NB4 (cell line): ENCODE measurements at regions not wholly inside any gene's neighbourhood (a gene's known extent, or its start where the extent isn't known, plus 50 kb on each side); places are given as distances from the start of the nearest gene placed in this dataset.

Experiments
- DNase-seq: peaks from one replicate; pipeline ENCODE4 v3.0.0; 2010; ENCODE audit warnings: low read depth
- H3K4me3 ChIP-seq: one replicate; pipeline ENCODE4 v1.5.1; 2011; ENCODE audit warnings: mild to moderate bottlenecking, low read depth, low read length, moderate library complexity
- MYC ChIP-seq: IDR thresholded peaks from 2 replicates; pipeline ENCODE4 v1.6.1; 2011; ENCODE audit warnings: low read depth, low read length
- POLR2A ChIP-seq: IDR thresholded peaks from 2 replicates; pipeline ENCODE4 v1.6.1; 2011; ENCODE audit warnings: mild to moderate bottlenecking; ENCODE audit not compliant: insufficient read length; ENCODE audit errors: extremely low read depth
- TF ChIP-seq, protein P1 (sequence below): IDR thresholded peaks from one replicate; pipeline ENCODE4 v1.5.1; 2012; ENCODE audit warnings: low read depth, low read length
- TF ChIP-seq, protein P2 (sequence below): IDR thresholded peaks from 2 replicates; pipeline ENCODE4 v1.6.1; 2011; ENCODE audit warnings: low read depth, low read length

DNA sequence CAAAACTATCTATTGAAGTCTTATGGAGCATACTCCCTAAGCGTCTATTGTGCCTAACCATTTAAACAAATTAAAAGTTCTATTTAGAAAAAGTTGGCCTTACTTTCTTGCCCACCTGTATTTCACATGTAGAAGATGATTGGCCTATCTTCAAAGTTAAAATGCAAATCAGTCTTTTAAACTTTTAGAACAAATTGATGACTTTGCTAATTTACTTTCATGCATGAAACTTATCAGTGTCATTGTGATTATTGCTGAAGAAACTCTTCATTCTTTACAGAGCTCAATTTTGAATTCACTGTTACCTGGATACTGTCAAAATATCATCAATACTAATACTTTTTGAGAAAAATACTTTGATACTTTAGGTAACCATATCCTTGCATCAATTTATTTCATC lies 216.1 kb downstream of the COX7C start:
- TF ChIP-seq, protein P1, sequence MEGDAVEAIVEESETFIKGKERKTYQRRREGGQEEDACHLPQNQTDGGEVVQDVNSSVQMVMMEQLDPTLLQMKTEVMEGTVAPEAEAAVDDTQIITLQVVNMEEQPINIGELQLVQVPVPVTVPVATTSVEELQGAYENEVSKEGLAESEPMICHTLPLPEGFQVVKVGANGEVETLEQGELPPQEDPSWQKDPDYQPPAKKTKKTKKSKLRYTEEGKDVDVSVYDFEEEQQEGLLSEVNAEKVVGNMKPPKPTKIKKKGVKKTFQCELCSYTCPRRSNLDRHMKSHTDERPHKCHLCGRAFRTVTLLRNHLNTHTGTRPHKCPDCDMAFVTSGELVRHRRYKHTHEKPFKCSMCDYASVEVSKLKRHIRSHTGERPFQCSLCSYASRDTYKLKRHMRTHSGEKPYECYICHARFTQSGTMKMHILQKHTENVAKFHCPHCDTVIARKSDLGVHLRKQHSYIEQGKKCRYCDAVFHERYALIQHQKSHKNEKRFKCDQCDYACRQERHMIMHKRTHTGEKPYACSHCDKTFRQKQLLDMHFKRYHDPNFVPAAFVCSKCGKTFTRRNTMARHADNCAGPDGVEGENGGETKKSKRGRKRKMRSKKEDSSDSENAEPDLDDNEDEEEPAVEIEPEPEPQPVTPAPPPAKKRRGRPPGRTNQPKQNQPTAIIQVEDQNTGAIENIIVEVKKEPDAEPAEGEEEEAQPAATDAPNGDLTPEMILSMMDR, result no peak
- TF ChIP-seq, protein P2, sequence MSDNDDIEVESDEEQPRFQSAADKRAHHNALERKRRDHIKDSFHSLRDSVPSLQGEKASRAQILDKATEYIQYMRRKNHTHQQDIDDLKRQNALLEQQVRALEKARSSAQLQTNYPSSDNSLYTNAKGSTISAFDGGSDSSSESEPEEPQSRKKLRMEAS, result no peak
- TF ChIP-seq MYC (no peak), POLR2A (no peak)
- DNase-seq, result no peak
- H3K4me3 ChIP-seq, result no peak overlapping the region

DNA sequence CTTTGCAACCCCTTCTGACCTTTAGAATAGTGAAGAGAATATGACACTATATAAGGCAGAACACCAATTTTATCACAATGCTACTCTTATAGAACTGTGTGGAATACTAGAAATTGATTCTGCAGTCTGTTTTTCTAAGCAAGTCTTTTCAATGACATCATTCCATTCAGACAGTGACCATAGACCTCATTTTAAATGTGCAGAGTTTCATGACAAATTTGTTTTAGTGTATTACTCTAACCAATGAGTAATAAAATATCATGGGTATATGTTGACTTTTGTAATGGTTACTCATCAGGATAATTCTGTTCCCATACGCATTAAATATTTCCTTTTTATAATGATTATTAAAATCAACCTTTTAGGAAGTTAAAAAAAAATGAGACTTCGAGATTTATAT lies 219.9 kb downstream of the COX7C start:
- no peak overlapping the region for H3K4me3 ChIP-seq
- TF ChIP-seq MYC (no peak), POLR2A (no peak)
- TF ChIP-seq, protein P2, result no peak
- TF ChIP-seq, protein P1, result no peak
- DNase-seq, result no peak

DNA sequence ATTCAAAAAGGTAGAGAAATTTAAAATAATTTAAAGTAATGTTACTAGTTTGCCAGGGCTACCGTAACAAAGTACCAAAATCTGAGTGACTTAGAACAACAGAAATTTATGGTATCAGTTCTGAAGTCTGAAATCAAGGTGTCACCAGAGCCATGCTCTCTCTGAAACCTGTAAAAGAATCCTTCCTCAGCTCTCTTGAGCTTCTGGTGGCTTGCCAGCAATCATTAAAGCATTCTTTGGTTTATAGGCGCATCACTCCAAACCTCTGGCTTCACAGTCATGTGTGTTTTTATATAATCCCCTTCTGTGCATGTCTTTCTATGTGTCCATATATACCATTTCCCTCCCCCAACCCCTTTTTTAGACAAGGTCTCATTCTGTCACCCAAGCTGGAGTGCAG lies 220.3 kb downstream of the COX7C start:
- H3K4me3 ChIP-seq, result no peak overlapping the region
- no peak for TF ChIP-seq POLR2A
- TF ChIP-seq, protein P2, result no peak
- TF ChIP-seq MYC, result no peak
- TF ChIP-seq, protein P1, result no peak
- DNase-seq, result no peak

DNA sequence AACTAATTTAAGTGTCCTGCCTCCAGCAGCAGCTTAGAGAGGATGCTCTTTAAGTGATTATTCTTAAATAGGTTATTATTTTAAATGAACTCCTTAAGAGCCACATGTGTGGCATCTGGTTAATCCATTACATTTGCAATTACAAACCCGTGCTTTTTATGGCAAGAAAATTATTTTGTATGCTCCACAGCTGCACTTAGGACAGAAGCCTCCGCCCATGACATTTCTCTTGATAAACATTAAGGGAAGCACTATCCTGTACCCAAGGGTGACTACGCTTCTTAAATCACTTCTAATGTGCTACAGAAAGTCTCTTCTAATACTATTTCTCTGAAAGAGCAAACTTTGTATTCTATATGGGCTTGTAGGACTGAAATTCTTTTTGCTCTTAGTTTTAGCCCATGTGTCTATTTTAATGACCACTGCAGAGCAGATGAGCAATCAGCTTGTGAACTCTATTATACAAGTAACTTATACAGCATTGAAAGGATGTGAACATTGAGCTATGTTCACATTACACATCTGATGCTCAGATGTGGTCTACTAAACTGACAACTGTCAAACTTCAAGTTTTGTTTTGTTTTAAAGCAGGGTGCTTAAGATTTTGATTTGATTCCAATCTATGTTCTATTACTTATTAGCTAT lies 223.4 kb downstream of the COX7C start:
- TF ChIP-seq POLR2A, result no peak
- TF ChIP-seq, protein P1, result no peak
- no peak overlapping the region for H3K4me3 ChIP-seq
- DNase-seq, result no peak

DNA sequence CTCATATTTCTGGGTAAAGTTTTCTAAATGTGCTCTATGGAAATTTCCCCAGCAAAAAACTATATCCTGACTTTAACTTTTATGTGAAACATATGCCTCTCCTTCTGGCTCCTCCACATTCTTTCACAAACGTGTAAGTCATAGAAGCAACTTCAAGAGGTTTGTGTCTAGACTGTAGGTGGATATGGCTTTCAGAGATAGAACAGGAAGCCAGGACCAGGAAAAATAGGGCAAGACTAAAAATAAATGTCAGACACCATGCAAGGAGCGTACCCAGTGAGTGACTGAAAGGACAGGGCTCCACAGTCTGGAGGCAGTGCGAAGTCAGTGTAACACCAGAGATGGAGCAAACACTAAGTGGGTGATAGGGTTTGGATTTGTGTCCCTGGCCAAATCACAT lies 240.7 kb downstream of the COX7C start:
- no peak for DNase-seq

DNA sequence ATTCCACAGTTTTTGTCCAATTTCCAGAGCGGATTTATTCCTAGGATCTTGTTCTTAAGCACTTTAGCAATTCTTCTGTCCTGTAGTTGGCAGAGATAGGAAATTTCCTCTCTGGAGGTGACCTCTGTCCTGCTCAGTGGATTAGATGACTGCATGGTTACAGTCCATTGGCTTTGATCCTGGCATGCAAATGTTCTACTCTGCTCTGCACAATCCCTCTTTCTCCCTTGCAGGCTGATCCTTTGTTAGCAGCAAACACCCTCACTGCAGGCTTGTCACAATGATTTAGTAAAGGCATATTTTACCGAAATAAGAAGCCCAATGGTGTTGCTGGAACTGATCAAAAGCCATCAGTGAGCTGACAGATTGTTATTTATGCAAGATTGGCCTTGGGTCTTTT lies 243.8 kb downstream of the COX7C start:
- DNase-seq, result no peak
- TF ChIP-seq POLR2A, result no peak
- TF ChIP-seq, protein P1, result no peak
- no peak for TF ChIP-seq MYC
- TF ChIP-seq, protein P2, result no peak
- H3K4me3 ChIP-seq, result no peak overlapping the region

More for the DNA sequence above, 240.7 kb downstream of the COX7C start:
- H3K4me3 ChIP-seq, result no peak overlapping the region
- TF ChIP-seq POLR2A (no peak), MYC (no peak)
- TF ChIP-seq, protein P1, result no peak
- TF ChIP-seq, protein P2, result no peak
